Erythroblast (primary cell): ENCODE measurements at regions not wholly inside any gene's neighbourhood (a gene's known extent, or its start where the extent isn't known, plus 50 kb on each side); places are given as distances from the start of the nearest gene placed in this dataset.

Experiments
- GATA1 ChIP-seq: IDR thresholded peaks from 2 replicates; pipeline ENCODE4 v1.6.1; 2011; ENCODE audit warnings: low read depth, mild to moderate bottlenecking, control low read depth, low read length, moderate library complexity
- POLR2A ChIP-seq: IDR thresholded peaks from 2 replicates; pipeline ENCODE4 v1.6.1; 2011; ENCODE audit warnings: mild to moderate bottlenecking, low read length

- TF ChIP-seq POLR2A (no peak), GATA1 (no peak)
Measured at GRCh38 chr16:51243936-51244436, 92.9 kb upstream of the SALL1 start.
